SK-N-SH (cell line): ENCODE measurements at regions not wholly inside any gene's neighbourhood (a gene's known extent, or its start where the extent isn't known, plus 50 kb on each side); places are given as distances from the start of the nearest gene placed in this dataset.
A peak's percentile ranks its signal among the peaks of the same experiment; 100 is the strongest.

Experiments
- CTCF ChIA-PET: fragments of 300-600, 350-600 bp; formaldehyde crosslinking; extraction: SDS; loops from one replicate; lab custom pipeline; 2021; lab: Yijun Ruan, JAX
- POLR2A ChIA-PET: fragments of 350-600 bp; sonication (Branson Sonifier 250); formaldehyde crosslinking; extraction: SDS; loops from one replicate; lab custom pipeline; 2020; ENCODE audit warnings: antibody characterized with exemption, inconsistent platforms; lab: Yijun Ruan, JAX
- DNase-seq: peaks from one replicate; pipeline ENCODE4 v3.0.0; 2012
- H2AFZ ChIP-seq: fragments of 200-600 bp; sonication (generic); 2 replicates; pipeline ENCODE4 v1.8.1; 2016; ENCODE audit warnings: antibody characterized with exemption, mild to moderate bottlenecking, low read depth
- H3F3A ChIP-seq: fragments of 200-600 bp; sonication (generic); replicated peaks from 2 replicates; pipeline ENCODE3; 2016; ENCODE audit warnings: antibody characterized with exemption, mild to moderate bottlenecking; ENCODE audit not compliant: insufficient read depth
- H3K27ac ChIP-seq, 2 experiments: fragments of 200-500 bp in 1 of 2; fragments of 200-600 bp in 1 of 2; sonication (Bioruptor generic) in 1 of 2; sonication (generic), shearing (Covaris generic) in 1 of 2; 2 replicates each; pipeline versions ENCODE4 v1.5.1 to v1.6.1; 2014 to 2016; ENCODE audit warnings: low read depth in 2 of 2, inconsistent platforms in 1 of 2, low read length in 1 of 2, mild to moderate bottlenecking in 1 of 2, mixed read lengths in 1 of 2
- H3K27me3 ChIP-seq: fragments of 200-600 bp; sonication (generic), shearing (Covaris generic); 2 replicates; pipeline ENCODE4 v1.6.1; 2016; ENCODE audit warnings: mixed run types; ENCODE audit not compliant: insufficient read depth
- H3K36me3 ChIP-seq, 2 experiments: fragments of 200-500 bp in 1 of 2; fragments of 200-600 bp in 1 of 2; sonication (Bioruptor generic) in 1 of 2; sonication (generic) in 1 of 2; replicated peaks in 1 of 2; 2 replicates each; pipeline versions ENCODE3 to v1.5.1; 2014 to 2016; ENCODE audit warnings: low read length in 1 of 2, mild to moderate bottlenecking in 1 of 2; ENCODE audit not compliant: insufficient read depth in 2 of 2, control insufficient read depth in 1 of 2
- H3K4me1 ChIP-seq, 2 experiments: fragments of 200-500 bp in 1 of 2; fragments of 200-600 bp in 1 of 2; sonication (Bioruptor generic) in 1 of 2; sonication (generic), shearing (Covaris generic) in 1 of 2; 2 replicates each; pipeline versions ENCODE4 v1.5.1 to v1.6.1; 2014 to 2016; ENCODE audit warnings: low read depth in 1 of 2, low read length in 1 of 2, mixed run types in 1 of 2; ENCODE audit not compliant: insufficient read depth in 2 of 2, control insufficient read depth in 1 of 2
- H3K4me2 ChIP-seq: fragments of 200-600 bp; sonication (generic), shearing (Covaris generic); 2 replicates; pipeline ENCODE4 v1.6.1; 2017; ENCODE audit warnings: mixed run types
- H3K4me3 ChIP-seq, 2 experiments: fragments of 200-500 bp in 1 of 2; fragments of 200-600 bp in 1 of 2; sonication (Bioruptor generic) in 1 of 2; sonication (generic), shearing (Covaris generic) in 1 of 2; 2 replicates each; pipeline versions ENCODE4 v1.5.1 to v1.8.1; 2014 to 2016; ENCODE audit warnings: low read depth in 2 of 2, inconsistent platforms in 1 of 2, low read length in 1 of 2, mild to moderate bottlenecking in 1 of 2, mixed read lengths in 1 of 2, moderate library complexity in 1 of 2
- H3K79me2 ChIP-seq: fragments of 200-600 bp; sonication (generic); 2 replicates; pipeline ENCODE4 v1.8.1; 2017; ENCODE audit warnings: mild to moderate bottlenecking; ENCODE audit not compliant: insufficient read depth
- H3K9ac ChIP-seq: fragments of 200-600 bp; sonication (generic); 2 replicates; pipeline ENCODE4 v1.6.1; 2017; ENCODE audit warnings: mixed run types
- H3K9me2 ChIP-seq: fragments of 200-600 bp; sonication (generic); 2 replicates; pipeline ENCODE4 v1.6.1; 2017; ENCODE audit warnings: mixed run types
- H3K9me3 ChIP-seq: fragments of 200-600 bp; sonication (generic); 2 replicates; pipeline ENCODE4 v1.6.1; 2017; ENCODE audit warnings: mixed run types, mild to moderate bottlenecking, moderate library complexity
- H4K20me1 ChIP-seq: fragments of 200-600 bp; sonication (generic); 2 replicates; pipeline ENCODE4 v1.6.1; 2017; ENCODE audit warnings: mild to moderate bottlenecking, mixed run types; ENCODE audit not compliant: insufficient read depth
- CHD2 ChIP-seq: fragments of 150-350 bp; IDR thresholded peaks from 2 replicates; pipeline ENCODE4 v1.6.1; 2018; ENCODE audit warnings: low read length; ENCODE audit not compliant: partially characterized antibody
- ELF1 ChIP-seq: IDR thresholded peaks from 2 replicates; pipeline ENCODE4 v1.4.0; 2012
- EZH2phosphoT487 ChIP-seq: fragments of 200-600 bp; sonication (generic); IDR thresholded peaks from 2 replicates; pipeline ENCODE4 v1.6.1; 2017; ENCODE audit warnings: low read depth, mixed run types, mild to moderate bottlenecking, antibody characterized with exemption, moderate library complexity, borderline replicate concordance
- GABPA ChIP-seq: IDR thresholded peaks from 2 replicates; pipeline ENCODE4 v1.4.0; 2012; ENCODE audit warnings: low read depth, mild to moderate bottlenecking
- JUND ChIP-seq: IDR thresholded peaks from 2 replicates; pipeline ENCODE4 v1.4.0; 2012
- MXI1 ChIP-seq: IDR thresholded peaks from 2 replicates; pipeline ENCODE4 v1.6.1; 2012; ENCODE audit warnings: mild to moderate bottlenecking, low read depth, low read length, improper control_type of control experiment
- NRF1 ChIP-seq: IDR thresholded peaks from 2 replicates; pipeline ENCODE4 v1.6.1; 2012; ENCODE audit warnings: low read depth, mild to moderate bottlenecking, low read length
- PBX3 ChIP-seq: IDR thresholded peaks from 2 replicates; pipeline ENCODE4; 2012
- RCOR1 ChIP-seq: fragments of 150-350 bp; IDR thresholded peaks from 2 replicates; pipeline ENCODE4 v1.6.1; 2017; ENCODE audit warnings: antibody characterized with exemption, low read length
- RFX5 ChIP-seq: IDR thresholded peaks from 2 replicates; pipeline ENCODE4 v1.6.1; 2012; ENCODE audit warnings: mild to moderate bottlenecking, improper control_type of control experiment, low read length
- SMC3 ChIP-seq: IDR thresholded peaks from 2 replicates; pipeline ENCODE4 v1.6.1; 2012; ENCODE audit warnings: low read depth, low read length, improper control_type of control experiment
- TAF1 ChIP-seq: IDR thresholded peaks from 2 replicates; pipeline ENCODE4 v1.6.1; 2012; ENCODE audit warnings: low read depth, mild to moderate bottlenecking, low read length, moderate library complexity, borderline replicate concordance
- USF1 ChIP-seq: IDR thresholded peaks from 2 replicates; pipeline ENCODE4 v1.4.0; 2012; ENCODE audit warnings: low read depth, borderline replicate concordance
- USF2 ChIP-seq: fragments of 150-350 bp; IDR thresholded peaks from 2 replicates; pipeline ENCODE4 v1.6.1; 2017; ENCODE audit warnings: antibody characterized with exemption, low read length, low read depth, borderline replicate concordance
- YY1 ChIP-seq: IDR thresholded peaks from 2 replicates; pipeline ENCODE4 v1.4.0; 2012; ENCODE audit warnings: low read depth, mild to moderate bottlenecking
- WGBS: methylation state at CpG from one replicate; pipeline ENCODE4 v1.1.6; 2017; ENCODE audit warnings: low lambda C conversion rate; 5-methylcytosine and 5-hydroxymethylcytosine counted together

- TF ChIP-seq USF1 = no peak
Measured at GRCh38 chr5:176731506-176732160, 78.7 kb upstream of the UNC5A start (continued).

- Histone ChIP-seq H3K4me2 (no peak overlapping the region), H3K4me3 (no peak overlapping the region), H3K9ac (no peak overlapping the region), H3K4me1 (peaks cover 0 to 10% of the 10 kb centered on the region in 2 experiments; a peak in 1 of 4 replicates), H3K79me2 (no peaks in the 10 kb centered on the region), H3K9me2 (no peaks in the 10 kb centered on the region), H3K9me3 (no peaks in the 10 kb centered on the region), H3F3A (no peaks in the 10 kb centered on the region), H3K27ac (no peak overlapping the region), H4K20me1 (no peaks in the 10 kb centered on the region), H2AFZ (no peak overlapping the region), H3K36me3 (no peaks in the 10 kb centered on the region), H3K27me3 (peaks cover 7% of the 10 kb centered on the region; the same call in 1 of the 2 replicates)
- CTCF ChIA-PET = interaction anchor here (1.5 kb wide), 1 partner anchor 72 kb away, joined by 3 read pairs; no protein-coding TSS in a partner anchor
- TF ChIP-seq RFX5 (no peak), SMC3 (no peak), PBX3 (no peak)
- POLR2A ChIA-PET = no interaction called here
- 76% methylated on average over 13 of the region's 13 CpGs for WGBS
- no peak for DNase-seq
Measured at GRCh38 chr5:176732306-176732705, 78.1 kb upstream of the UNC5A start.

- Histone ChIP-seq H3K9me3 (no peaks in the 10 kb centered on the region), H3K9ac (no peak overlapping the region), H3K4me1 (peaks cover 0 to 16% of the 10 kb centered on the region in 2 experiments; a peak in 1 of 4 replicates), H2AFZ (no peak overlapping the region), H3K27me3 (peaks cover 7% of the 10 kb centered on the region; the same call in 1 of the 2 replicates), H3K9me2 (no peaks in the 10 kb centered on the region), H3K4me2 (no peak overlapping the region), H4K20me1 (no peaks in the 10 kb centered on the region), H3K27ac (no peak overlapping the region), H3K79me2 (no peaks in the 10 kb centered on the region), H3K36me3 (no peaks in the 10 kb centered on the region), H3K4me3 (no peak overlapping the region), H3F3A (no peaks in the 10 kb centered on the region)
- TF ChIP-seq CHD2 (no peak), RCOR1 (no peak), USF2 (no peak), EZH2phosphoT487 (no peak), NRF1 (no peak), PBX3 (no peak), TAF1 (no peak), ELF1 (no peak), GABPA (no peak), MXI1 (no peak), YY1 (no peak), JUND (no peak)
- ChIA-PET CTCF (interaction anchor here (1.5 kb wide), 1 partner anchor 72 kb away, joined by 3 read pairs; no protein-coding TSS in a partner anchor), POLR2A (no interaction called here)
- 75% methylated on average over 21 of the region's 21 CpGs for WGBS
- peak; percentile 33 for DNase-seq
Measured at GRCh38 chr5:176732736-176733405, 77.5 kb upstream of the UNC5A start.
